GM18858 (cell line): ENCODE measurements at regions not wholly inside any gene's neighbourhood (a gene's known extent, or its start where the extent isn't known, plus 50 kb on each side); places are given as distances from the start of the nearest gene placed in this dataset.

ENCODE experiments used
- ATAC-seq: cut with Tn5 transposase; IDR thresholded peaks from one replicate; pipeline ENCODE4 v1.9.1; 2021; ENCODE audit not compliant: unreplicated experiment

- no peak for ATAC-seq
These were observed 109.9 kb upstream of the PAXBP1 start for GRCh38 chr21:32881458-32881857.

GRCh38 chr21:32884062-32884461 is 112.5 kb upstream of the PAXBP1 start:
- no peak for ATAC-seq

GRCh38 chr21:32886339-32886738 is 114.8 kb upstream of the PAXBP1 start:
- ATAC-seq, result no peak

GRCh38 chr21:32887026-32887425 is 115.5 kb upstream of the PAXBP1 start:
- no peak for ATAC-seq

- no peak for ATAC-seq
These were observed 117.4 kb upstream of the PAXBP1 start for GRCh38 chr21:32888971-32889370.

- no peak for ATAC-seq
These were observed 118.0 kb upstream of the PAXBP1 start for GRCh38 chr21:32889596-32889995.

GRCh38 chr21:32894321-32894720 is 122.8 kb upstream of the PAXBP1 start:
- no peak for ATAC-seq

GRCh38 chr21:32900814-32901213 is 124.9 kb upstream of the OLIG2 start:
- ATAC-seq, result no peak

GRCh38 chr21:32907521-32907920 is 118.2 kb upstream of the OLIG2 start:
- no peak for ATAC-seq

- no peak for ATAC-seq
These were observed 117.2 kb upstream of the OLIG2 start for GRCh38 chr21:32908534-32908933.

GRCh38 chr21:32909393-32909792 is 116.3 kb upstream of the OLIG2 start:
- no peak for ATAC-seq

- no peak for ATAC-seq
These were observed 111.2 kb upstream of the OLIG2 start for GRCh38 chr21:32914424-32915039.

GRCh38 chr21:32915099-32915498 is 110.6 kb upstream of the OLIG2 start:
- no peak for ATAC-seq

- ATAC-seq, result no peak
These were observed 109.6 kb upstream of the OLIG2 start for GRCh38 chr21:32916088-32916487.

GRCh38 chr21:32916522-32917099 is 109.1 kb upstream of the OLIG2 start:
- no peak for ATAC-seq

- no peak for ATAC-seq
These were observed 108.2 kb upstream of the OLIG2 start for GRCh38 chr21:32917362-32918135.

- no peak for ATAC-seq
These were observed 107.1 kb upstream of the OLIG2 start for GRCh38 chr21:32918478-32919120.

- no peak for ATAC-seq
These were observed 105.3 kb upstream of the OLIG2 start for GRCh38 chr21:32920474-32920873.

GRCh38 chr21:32921632-32922230 is 104.0 kb upstream of the OLIG2 start:
- no peak for ATAC-seq

- ATAC-seq, result no peak
These were observed 100.6 kb upstream of the OLIG2 start for GRCh38 chr21:32925098-32925497.

- ATAC-seq, result peak; percentile 74
These were observed 96.1 kb upstream of the OLIG2 start for GRCh38 chr21:32929633-32930038.
